GM18951 (cell line): ENCODE measurements at regions not wholly inside any gene's neighbourhood (a gene's known extent, or its start where the extent isn't known, plus 50 kb on each side); places are given as distances from the start of the nearest gene placed in this dataset.

ENCODE experiments used
- POLR2A ChIP-seq: IDR thresholded peaks from 4 replicates; pipeline ENCODE4 v1.6.1; 2011; ENCODE audit warnings: mild to moderate bottlenecking; ENCODE audit not compliant: insufficient read length, insufficient read depth; ENCODE audit errors: extremely low read depth
- in situ Hi-C: fragments of 300-500 bp; cut with MboI; formaldehyde crosslinking; loops from one replicate; pipeline ENCODE4 v1.12.0; 2022; ENCODE audit warnings: low sequenced_read_pairs, mixed read lengths, inconsistent platforms; ENCODE audit not compliant: unreplicated experiment

DNA sequence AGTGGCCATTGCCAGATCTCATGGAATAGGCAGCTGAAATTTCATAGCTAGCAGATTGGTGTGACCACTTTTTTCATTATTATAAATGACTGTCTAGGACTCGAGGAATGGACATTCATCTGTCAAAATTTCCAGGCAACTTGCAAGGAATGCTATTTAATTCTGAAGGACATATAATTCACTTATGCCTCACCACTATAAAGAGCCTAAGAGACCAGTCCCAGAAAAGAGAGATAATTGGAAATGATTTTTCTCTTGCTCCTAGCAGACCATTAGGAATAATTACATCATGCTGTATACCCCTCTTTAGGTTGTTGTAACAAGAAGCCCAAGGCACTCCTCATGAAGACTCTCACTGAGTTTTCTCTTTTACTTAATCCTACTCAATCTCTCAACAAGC lies 557.4 kb upstream of the RAB6C start:
- in situ Hi-C loops = no loop called here
- TF ChIP-seq POLR2A = no peak

DNA sequence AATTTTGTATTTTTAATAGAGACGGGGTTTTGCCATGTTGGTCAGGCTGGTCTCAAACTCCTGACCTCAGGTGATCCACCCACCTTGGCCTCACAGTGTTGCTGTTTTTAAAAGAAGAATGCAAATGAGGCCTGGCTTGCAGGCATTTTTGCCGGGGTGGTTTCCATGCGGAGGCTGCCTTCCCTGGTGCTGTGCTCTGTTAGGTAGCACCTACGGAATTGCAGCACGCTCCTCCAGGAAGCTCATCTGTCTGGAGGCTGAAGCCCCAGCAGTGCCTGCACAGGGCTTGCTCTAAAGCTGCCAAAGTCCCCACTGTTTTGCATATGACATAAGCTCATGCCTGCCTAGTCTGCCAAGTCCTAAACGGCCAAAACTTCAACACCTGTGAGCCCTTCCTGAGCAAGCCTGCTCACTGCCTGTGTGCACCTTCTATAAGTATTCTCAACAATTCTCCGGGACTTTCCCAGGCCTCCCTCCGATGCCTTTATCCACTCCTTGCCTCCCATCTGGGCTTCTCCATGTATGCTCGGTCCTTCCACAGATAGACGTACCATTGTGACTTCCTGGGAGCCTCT lies 551.3 kb upstream of the RAB6C start:
- in situ Hi-C loops = no loop called here

DNA sequence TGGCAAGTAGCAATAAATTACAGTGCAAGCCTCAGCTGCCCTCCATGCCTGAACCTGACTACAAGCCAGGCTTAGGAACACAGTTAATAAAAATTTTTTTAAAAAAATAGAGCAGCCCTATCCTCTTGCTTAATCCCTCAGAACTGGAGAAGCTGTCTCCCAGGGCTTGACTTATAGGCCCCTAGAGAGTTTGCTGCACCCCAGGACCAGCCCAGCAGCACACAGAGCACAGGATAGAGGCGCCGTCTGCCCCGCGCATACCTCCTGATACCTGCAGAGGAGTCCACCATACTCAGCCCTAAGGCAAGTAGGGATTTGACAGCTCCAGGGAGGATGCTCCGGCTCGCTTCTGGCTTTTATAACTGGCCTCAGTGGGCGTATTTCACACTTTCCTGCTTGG lies 548.6 kb upstream of the RAB6C start:
- in situ Hi-C loops = no loop called here
- TF ChIP-seq POLR2A = no peak

More for the DNA sequence above, 551.3 kb upstream of the RAB6C start:
- no peak for TF ChIP-seq POLR2A

DNA sequence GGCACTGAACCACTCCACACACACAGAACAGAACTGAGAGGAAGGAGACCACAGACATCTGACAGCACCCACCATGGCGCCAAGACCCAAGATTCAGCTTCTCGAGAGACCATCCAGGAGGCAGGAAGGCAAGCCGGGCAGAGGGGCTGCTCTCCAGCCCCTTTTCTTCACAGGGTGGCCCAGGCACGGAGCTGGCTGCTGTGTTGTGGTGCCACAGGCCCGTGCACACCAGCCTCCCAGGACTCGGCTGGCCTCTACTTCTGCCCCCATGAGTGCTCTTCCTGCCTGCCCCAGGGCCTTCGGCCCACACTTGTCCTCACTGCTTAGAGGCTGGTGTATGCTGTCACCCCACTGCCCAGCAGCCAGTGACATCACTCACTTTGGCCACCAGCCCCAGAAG lies 547.6 kb upstream of the RAB6C start:
- no peak for TF ChIP-seq POLR2A

DNA sequence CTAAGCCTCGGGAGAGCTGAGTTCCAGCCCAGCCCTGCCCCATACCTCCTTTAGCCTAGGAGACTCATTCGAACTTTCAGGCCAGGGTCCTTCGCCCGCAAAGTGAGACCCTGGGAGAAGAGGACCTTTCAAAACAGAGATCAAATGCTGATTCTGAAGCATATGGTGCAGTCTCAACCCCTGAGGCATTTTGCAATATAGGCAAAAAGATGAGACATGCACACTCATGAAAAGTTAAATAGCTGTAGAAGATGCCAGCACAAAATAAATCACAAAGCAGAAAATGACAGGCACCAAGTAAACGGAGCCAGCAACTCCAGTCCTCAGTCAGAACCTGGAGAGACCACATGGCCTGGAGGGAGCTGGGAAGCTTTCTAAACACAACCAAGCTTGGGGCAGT lies 542.7 kb upstream of the RAB6C start:
- no peak for TF ChIP-seq POLR2A
- in situ Hi-C loops = no loop called here

More for the DNA sequence above, 547.6 kb upstream of the RAB6C start:
- in situ Hi-C loops = no loop called here

DNA sequence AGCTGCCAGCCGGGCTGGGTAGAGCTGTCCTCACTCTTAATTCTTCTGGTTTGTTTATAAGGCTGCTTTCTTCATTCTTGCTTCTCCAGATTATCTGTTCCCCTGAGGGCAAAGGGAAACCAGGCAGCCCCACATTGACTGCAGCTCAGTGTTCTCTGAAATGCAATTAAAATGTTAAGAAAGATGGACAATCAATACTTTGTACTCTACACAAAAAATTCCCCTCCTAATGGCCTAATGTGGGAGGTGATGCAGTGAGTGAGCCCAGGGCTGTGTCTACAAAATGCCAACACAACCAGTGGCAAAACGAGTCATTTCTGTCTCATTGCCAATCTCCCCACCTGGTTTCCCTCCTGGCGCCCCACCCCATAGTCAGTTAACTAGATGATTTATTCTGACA lies 541.7 kb upstream of the RAB6C start:
- TF ChIP-seq POLR2A = no peak

GRCh38 chr2:129438501-129439057 lies 540.9 kb upstream of the RAB6C start:
- no peak for TF ChIP-seq POLR2A
- in situ Hi-C loops = no loop called here

More for the DNA sequence above, 541.7 kb upstream of the RAB6C start:
- in situ Hi-C loops = no loop called here

GRCh38 chr2:129439406-129440302 lies 539.8 kb upstream of the RAB6C start:
- in situ Hi-C loops = no loop called here
- no peak for TF ChIP-seq POLR2A

GRCh38 chr2:129441610-129442009 lies 537.9 kb upstream of the RAB6C start:
- in situ Hi-C loops = no loop called here
- no peak for TF ChIP-seq POLR2A

DNA sequence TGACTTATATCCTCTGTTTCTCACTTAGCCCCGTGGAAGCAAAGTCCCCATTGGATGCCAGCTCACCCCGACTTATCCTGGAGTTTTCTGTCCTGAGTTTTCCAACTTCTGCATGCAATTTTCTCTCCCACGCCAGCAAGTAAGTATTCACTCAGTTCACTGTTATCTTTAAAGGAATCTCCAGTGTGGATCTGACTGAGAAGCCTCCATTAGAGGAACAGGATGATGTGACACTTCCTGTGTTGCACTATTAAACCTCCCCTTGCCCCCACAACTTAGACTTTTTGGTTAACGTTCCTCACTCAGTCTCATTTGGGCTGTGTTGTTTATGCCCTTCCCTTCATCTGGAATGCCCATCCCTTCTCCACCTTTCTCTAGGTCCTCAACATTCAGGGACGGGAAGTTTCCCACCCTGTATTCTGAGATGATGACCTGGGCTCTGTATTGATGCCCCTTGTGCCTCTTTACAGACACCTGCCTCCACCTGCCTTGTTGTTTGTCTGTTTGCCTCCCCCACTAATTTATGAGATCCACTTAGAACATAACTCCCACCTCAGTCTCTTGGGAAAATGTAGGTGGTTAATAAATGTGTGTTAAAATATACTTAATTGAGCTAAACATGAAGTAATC lies 536.1 kb upstream of the RAB6C start:
- in situ Hi-C loops = no loop called here
- no peak for TF ChIP-seq POLR2A

DNA sequence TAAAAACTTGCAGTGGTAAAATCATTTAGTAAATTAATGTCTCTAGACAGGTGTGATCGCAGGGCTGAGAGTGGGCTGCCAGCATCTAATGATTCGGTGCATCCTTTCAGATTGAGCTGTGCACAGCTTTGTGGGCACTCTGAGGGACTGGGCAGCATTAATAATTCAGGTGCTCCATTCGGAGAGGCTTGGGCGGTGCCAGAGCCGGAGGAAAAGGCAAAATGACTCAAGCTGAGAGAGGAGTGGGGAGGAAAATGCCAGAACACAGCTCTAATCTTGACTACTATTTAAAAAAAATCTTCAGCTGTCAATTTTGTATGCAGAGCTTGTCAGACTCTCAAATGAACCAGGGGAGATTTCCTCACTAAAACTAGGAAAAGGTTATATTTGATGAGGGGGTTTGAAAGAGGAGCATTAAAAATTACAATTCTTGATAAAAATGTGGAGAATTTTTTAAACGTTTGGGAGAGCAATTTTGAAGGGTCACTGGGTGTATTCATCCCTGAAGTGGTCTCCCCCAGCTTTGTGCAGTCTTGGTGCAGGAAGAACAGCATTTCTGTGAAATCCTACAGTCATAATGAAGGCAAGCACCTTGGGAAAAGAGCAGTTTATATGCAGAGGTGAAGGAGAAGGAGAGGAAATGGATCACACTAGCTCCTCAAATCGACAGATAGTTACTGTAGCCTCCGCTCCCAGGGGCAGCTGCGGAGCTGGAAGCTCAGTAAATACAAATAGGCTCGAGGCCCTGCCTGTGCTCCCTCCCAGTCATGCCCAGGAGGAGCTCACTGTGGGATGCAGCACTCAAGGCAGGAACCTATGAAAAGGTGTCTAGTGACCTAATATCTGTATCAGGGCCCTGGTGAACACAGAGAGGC lies 535.4 kb upstream of the RAB6C start:
- TF ChIP-seq POLR2A = no peak

DNA sequence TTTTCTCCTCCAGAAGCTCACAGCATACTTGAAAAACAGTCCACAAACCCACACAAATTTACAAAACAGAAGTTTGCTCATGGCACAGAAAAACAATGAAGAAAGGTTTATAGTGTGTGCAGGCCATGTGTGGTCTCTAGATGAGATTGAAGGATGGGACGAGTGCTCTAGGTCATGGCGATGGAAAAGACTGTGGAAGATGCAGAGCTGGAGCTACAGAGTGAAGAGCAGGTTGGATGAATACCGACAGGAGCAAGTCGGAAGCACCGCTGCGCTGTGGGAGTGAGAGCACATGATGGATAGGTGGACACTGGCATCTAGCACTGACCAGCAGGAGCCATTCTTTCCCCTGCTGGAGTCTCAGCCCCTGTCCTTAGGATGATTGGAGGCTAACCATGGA lies 534.7 kb upstream of the RAB6C start:
- TF ChIP-seq POLR2A = no peak
- in situ Hi-C loops = no loop called here

More for the DNA sequence above, 535.4 kb upstream of the RAB6C start:
- in situ Hi-C loops = no loop called here
